ENCODE measurements at regions not wholly inside any gene's neighbourhood (a gene's known extent, or its start where the extent isn't known, plus 50 kb on each side); places are given as distances from the start of the nearest gene placed in this dataset.

DNA sequence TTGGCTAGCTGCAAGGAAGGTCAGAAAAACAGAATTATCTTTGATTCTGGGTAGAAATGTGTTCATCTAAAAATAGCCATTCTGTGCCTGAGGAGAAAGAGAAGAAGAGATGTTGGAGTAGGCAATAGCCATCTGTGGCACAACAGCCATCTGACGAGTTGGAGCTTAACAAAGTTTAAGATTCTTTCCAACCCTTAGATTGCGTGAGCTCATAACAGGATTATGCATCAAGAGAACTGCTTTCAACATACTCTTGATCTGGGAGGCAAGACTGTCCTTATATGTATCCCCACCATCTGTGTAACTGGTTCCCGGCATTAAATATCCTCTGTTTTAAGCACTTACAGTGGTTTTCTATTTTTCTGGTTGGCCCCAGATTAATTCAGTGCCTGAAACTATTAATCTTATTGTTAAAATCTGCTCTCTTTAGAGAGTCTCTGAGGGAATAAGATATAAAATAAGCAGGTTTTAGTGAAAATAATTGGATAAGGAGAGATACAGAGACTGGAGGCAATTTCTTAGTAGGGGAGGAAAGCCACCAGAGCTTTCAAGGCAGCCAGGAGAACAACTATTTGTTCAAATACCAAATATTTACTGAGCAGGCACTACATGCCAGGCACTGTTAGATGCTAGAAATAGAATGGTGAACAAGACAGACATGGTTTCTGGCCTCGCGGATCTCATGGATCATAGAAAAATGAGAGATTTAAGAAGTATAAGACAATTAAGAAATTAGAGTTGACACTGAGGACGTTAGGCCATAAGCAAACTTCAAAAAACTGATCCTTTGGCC, 398.0 kb downstream of the SMARCA1 start (continued):
- TF ChIP-seq, protein P1, sequence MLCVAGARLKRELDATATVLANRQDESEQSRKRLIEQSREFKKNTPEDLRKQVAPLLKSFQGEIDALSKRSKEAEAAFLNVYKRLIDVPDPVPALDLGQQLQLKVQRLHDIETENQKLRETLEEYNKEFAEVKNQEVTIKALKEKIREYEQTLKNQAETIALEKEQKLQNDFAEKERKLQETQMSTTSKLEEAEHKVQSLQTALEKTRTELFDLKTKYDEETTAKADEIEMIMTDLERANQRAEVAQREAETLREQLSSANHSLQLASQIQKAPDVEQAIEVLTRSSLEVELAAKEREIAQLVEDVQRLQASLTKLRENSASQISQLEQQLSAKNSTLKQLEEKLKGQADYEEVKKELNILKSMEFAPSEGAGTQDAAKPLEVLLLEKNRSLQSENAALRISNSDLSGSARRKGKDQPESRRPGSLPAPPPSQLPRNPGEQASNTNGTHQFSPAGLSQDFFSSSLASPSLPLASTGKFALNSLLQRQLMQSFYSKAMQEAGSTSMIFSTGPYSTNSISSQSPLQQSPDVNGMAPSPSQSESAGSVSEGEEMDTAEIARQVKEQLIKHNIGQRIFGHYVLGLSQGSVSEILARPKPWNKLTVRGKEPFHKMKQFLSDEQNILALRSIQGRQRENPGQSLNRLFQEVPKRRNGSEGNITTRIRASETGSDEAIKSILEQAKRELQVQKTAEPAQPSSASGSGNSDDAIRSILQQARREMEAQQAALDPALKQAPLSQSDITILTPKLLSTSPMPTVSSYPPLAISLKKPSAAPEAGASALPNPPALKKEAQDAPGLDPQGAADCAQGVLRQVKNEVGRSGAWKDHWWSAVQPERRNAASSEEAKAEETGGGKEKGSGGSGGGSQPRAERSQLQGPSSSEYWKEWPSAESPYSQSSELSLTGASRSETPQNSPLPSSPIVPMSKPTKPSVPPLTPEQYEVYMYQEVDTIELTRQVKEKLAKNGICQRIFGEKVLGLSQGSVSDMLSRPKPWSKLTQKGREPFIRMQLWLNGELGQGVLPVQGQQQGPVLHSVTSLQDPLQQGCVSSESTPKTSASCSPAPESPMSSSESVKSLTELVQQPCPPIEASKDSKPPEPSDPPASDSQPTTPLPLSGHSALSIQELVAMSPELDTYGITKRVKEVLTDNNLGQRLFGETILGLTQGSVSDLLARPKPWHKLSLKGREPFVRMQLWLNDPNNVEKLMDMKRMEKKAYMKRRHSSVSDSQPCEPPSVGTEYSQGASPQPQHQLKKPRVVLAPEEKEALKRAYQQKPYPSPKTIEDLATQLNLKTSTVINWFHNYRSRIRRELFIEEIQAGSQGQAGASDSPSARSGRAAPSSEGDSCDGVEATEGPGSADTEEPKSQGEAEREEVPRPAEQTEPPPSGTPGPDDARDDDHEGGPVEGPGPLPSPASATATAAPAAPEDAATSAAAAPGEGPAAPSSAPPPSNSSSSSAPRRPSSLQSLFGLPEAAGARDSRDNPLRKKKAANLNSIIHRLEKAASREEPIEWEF (IDR thresholded peaks at IDR 0.05; ENCODE audit: insufficient replicate concordance, low read depth, low read length) = no peak
- TF ChIP-seq ZNF217 (IDR thresholded peaks at IDR 0.05) (no peak), NFXL1 (IDR thresholded peaks at IDR 0.05; ENCODE audit: borderline replicate concordance) (no peak), MXI1 (IDR thresholded peaks at IDR 0.05; ENCODE audit: low read depth, low read length) (no peak), RELA (IDR thresholded peaks at IDR 0.05; ENCODE audit: borderline replicate concordance, partially characterized antibody) (no peak), FOXK2 (IDR thresholded peaks at IDR 0.05) (no peak), IKZF2 (IDR thresholded peaks at IDR 0.05) (no peak)

DNA sequence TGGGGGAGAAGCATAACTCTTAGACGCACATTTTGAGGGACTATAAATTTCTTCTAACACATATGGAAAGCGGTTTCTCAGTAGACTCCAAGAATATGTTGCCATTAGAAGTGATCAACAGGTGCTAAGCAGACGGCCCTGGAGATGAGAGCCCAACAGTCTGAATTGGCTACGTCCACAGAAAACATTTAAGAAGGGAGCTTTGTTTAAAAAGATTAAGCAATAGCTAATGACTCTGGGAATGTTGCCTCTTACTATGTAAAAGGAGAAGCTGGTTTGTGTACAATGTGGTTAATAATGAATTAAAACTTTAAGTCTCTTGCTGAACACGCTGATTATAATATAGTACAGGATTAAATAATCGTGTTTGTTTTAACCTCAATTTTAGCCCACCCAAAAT, 399.5 kb downstream of the SMARCA1 start:
- Histone ChIP-seq H3K4me2 (ENCODE audit: control insufficient read depth, insufficient read depth) (no peak overlapping the region), H3K79me2 (ENCODE audit: control insufficient read depth, insufficient read depth, low read length) (no peaks in the 10 kb centered on the region), H3K27ac (ENCODE audit: control insufficient read depth, insufficient read depth) (no peak overlapping the region), H3K4me1 (ENCODE audit: control insufficient read depth, insufficient read depth, low read length) (no peaks in the 10 kb centered on the region), H3K4me3 (no peak overlapping the region), H3K27me3 (replicated peaks in 1 of 2; ENCODE audit: control insufficient read depth in 2 of 2, insufficient read depth in 2 of 2, low read length in 1 of 2) (no peaks in the 10 kb centered on the region), H3K36me3 (ENCODE audit: control insufficient read depth in 2 of 2, insufficient read depth in 2 of 2, low read length in 1 of 2) (no peaks in the 10 kb centered on the region), H3K9me3 (replicated peaks; ENCODE audit: control insufficient read depth, insufficient read depth, low read length) (no peaks in the 10 kb centered on the region), H3K9ac (ENCODE audit: control insufficient read depth, insufficient read depth, low read length) (no peak overlapping the region), H4K20me1 (ENCODE audit: control insufficient read depth, insufficient read depth) (no peaks in the 10 kb centered on the region), H2AFZ (ENCODE audit: control insufficient read depth, low read depth, low read length) (no peak overlapping the region)
- intact Hi-C loops (cut with micrococcal nuclease; ENCODE audit: unreplicated experiment) (no loop called here), in situ Hi-C loops (cut with MboI) (no loop called here)
- ChIA-PET POLR2A (no interaction called here), RAD21 (ENCODE audit: unreplicated experiment) (no interaction called here), CTCF (interaction anchor here (3.3 kb wide), 1 partner anchor 9 kb away, joined by 12 read pairs; no protein-coding TSS in a partner anchor), SMC1A (ENCODE audit: uncharacterized antibody, unreplicated experiment) (no interaction called here)
- ATAC-seq (no peak), FAIRE-seq (no peak), DNase-seq (ENCODE audit: low read depth, low spot score) (no peak)
- no TSS peak for BruUV-seq (replicated peaks)
- WGBS (ENCODE audit: insufficient coverage, insufficient replicate concordance, low lambda C conversion rate, missing lambda C conversion rate) = 40% methylated on average over 6 of the region's 6 CpGs
- TF ChIP-seq GATAD2B (conservative IDR thresholded peaks at IDR 0.05; ENCODE audit: low read depth) = no peak
- TF ChIP-seq FOXK2 (IDR thresholded peaks at IDR 0.05) = no peak
- TF ChIP-seq, protein P2, sequence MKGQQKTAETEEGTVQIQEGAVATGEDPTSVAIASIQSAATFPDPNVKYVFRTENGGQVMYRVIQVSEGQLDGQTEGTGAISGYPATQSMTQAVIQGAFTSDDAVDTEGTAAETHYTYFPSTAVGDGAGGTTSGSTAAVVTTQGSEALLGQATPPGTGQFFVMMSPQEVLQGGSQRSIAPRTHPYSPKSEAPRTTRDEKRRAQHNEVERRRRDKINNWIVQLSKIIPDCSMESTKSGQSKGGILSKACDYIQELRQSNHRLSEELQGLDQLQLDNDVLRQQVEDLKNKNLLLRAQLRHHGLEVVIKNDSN (IDR thresholded peaks at IDR 0.05; ENCODE audit: borderline replicate concordance, extremely low read length, insufficient read depth, low read depth, low read length) = no peak
- TF ChIP-seq SMARCA5 (IDR thresholded peaks at IDR 0.05) = no peak
- TF ChIP-seq, protein P1 (IDR thresholded peaks at IDR 0.05; ENCODE audit: insufficient replicate concordance, low read depth, low read length) = no peak
